PC-3 (cell line): ENCODE measurements at regions not wholly inside any gene's neighbourhood (a gene's known extent, or its start where the extent isn't known, plus 50 kb on each side); places are given as distances from the start of the nearest gene placed in this dataset.

Experiments
- ATAC-seq: fragments of 200-7000 bp; cut with Tn5 transposase; 2 replicates; pipeline ENCODE4 v1.9.1; 2020; ENCODE audit warnings: mild to moderate bottlenecking, moderate library complexity
- BruUV-seq: library from RNA; stranded (reverse); fragments of 400-500 nt; replicated peaks from 2 replicates; lab custom pipeline; 2021; lab: Mats Ljungman, UMichigan
- CTCF ChIA-PET: fragments of 300-600 bp; sonication (Branson Sonifier 250); formaldehyde crosslinking; loops from one replicate; lab custom pipeline; 2022; ENCODE audit warnings: antibody characterized with exemption; lab: Charles Lee
- POLR2A ChIA-PET: fragments of 300-600 bp; sonication (Branson Sonifier 250); formaldehyde crosslinking; loops from one replicate; lab custom pipeline; 2022; ENCODE audit warnings: antibody characterized with exemption; ENCODE audit not compliant: unreplicated experiment; lab: Charles Lee
- DNase-seq: peaks from one replicate; pipeline ENCODE4 v3.0.0-alpha.2; 2015
- H2AFZ ChIP-seq: fragments of 300-600 bp; sonication (generic); 2 replicates; pipeline ENCODE4 v1.6.0; 2016; ENCODE audit warnings: antibody characterized with exemption, low read length
- H3F3A ChIP-seq: fragments of 300-600 bp; sonication (generic); one replicate; pipeline ENCODE4 v1.6.0; 2017; ENCODE audit warnings: antibody characterized with exemption, low read length, control low read depth, mild to moderate bottlenecking; ENCODE audit not compliant: unreplicated experiment
- H3K27ac ChIP-seq: fragments of 300-600 bp; sonication (generic); 2 replicates; pipeline ENCODE4 v1.5.1; 2016; ENCODE audit warnings: mild to moderate bottlenecking, low read length
- H3K27me3 ChIP-seq: fragments of 300-600 bp; sonication (generic); 2 replicates; pipeline ENCODE4 v1.6.1; 2016; ENCODE audit warnings: low read length, mixed read lengths
- H3K36me3 ChIP-seq: fragments of 300-600 bp; sonication (generic); 2 replicates; pipeline ENCODE4 v1.6.1; 2016; ENCODE audit warnings: low read depth, mixed run types, low read length, mixed read lengths
- H3K4me1 ChIP-seq: fragments of 300-600 bp; sonication (generic); 2 replicates; pipeline ENCODE4 v1.5.1; 2016; ENCODE audit warnings: low read length; ENCODE audit not compliant: insufficient read depth
- H3K4me2 ChIP-seq: fragments of 300-600 bp; sonication (generic); 2 replicates; pipeline ENCODE4 v1.6.0; 2016; ENCODE audit warnings: low read length
- H3K4me3 ChIP-seq: fragments of 300-600 bp; sonication (generic); 2 replicates; pipeline ENCODE4 v1.5.1; 2016; ENCODE audit warnings: mild to moderate bottlenecking, low read length, mixed read lengths
- H3K79me2 ChIP-seq: fragments of 300-600 bp; sonication (generic); 2 replicates; pipeline ENCODE4 v1.6.1; 2017; ENCODE audit warnings: low read length, mixed read lengths
- H3K9ac ChIP-seq: fragments of 300-600 bp; sonication (generic); 2 replicates; pipeline ENCODE4 v1.6.0; 2016; ENCODE audit warnings: mild to moderate bottlenecking, low read length
- H3K9me2 ChIP-seq: fragments of 300-600 bp; sonication (generic); replicated peaks from 2 replicates; pipeline ENCODE4 v1.6.1; 2016; ENCODE audit warnings: mixed run types, low read length, mixed read lengths
- H3K9me3 ChIP-seq: fragments of 300-600 bp; sonication (generic); 2 replicates; pipeline ENCODE4 v1.6.1; 2016; ENCODE audit warnings: low read length, mixed read lengths
- H4K20me1 ChIP-seq: fragments of 300-600 bp; sonication (generic); 2 replicates; pipeline ENCODE4 v1.6.1; 2016; ENCODE audit warnings: low read length, mixed read lengths
- CTCF ChIP-seq: fragments of 300-600 bp; sonication (generic); conservative IDR thresholded peaks from 2 replicates; pipeline ENCODE4 v1.5.1; 2017; ENCODE audit warnings: antibody characterized with exemption, low read depth, mild to moderate bottlenecking, low read length
- EZH2 ChIP-seq: fragments of 300-600 bp; sonication (generic); IDR thresholded peaks from one replicate; pipeline ENCODE4 v1.6.1; 2017; ENCODE audit warnings: antibody characterized with exemption, mild to moderate bottlenecking, low read length; ENCODE audit not compliant: unreplicated experiment
- EZH2phosphoT487 ChIP-seq: fragments of 300-600 bp; sonication (generic); IDR thresholded peaks from 2 replicates; pipeline ENCODE4 v1.6.1; 2018; ENCODE audit warnings: mild to moderate bottlenecking, antibody characterized with exemption, low read length, borderline replicate concordance
- intact Hi-C: fragments of 100-400 bp; cut with micrococcal nuclease; formaldehyde crosslinking; loops from 2 replicates; pipeline ENCODE4 v1.9.0; 2023

GRCh38 chr2:107738266-107738665 is 88.4 kb upstream of the RGPD4 start:
- intact Hi-C loops = no loop called here
- Histone ChIP-seq H3K9me3 (no peaks in the 10 kb centered on the region), H4K20me1 (no peaks in the 10 kb centered on the region), H3K4me1 (no peaks in the 10 kb centered on the region), H3K9me2 (no peaks in the 10 kb centered on the region), H3K4me2 (no peak overlapping the region), H3K27me3 (0 out of 2 replicates have a peak, but pooled peaks cover 3% of the 10 kb centered on the region), H3K4me3 (no peak overlapping the region), H2AFZ (no peak overlapping the region), H3K27ac (no peak overlapping the region), H3F3A (no peaks in the 10 kb centered on the region), H3K79me2 (no peaks in the 10 kb centered on the region), H3K9ac (no peak overlapping the region), H3K36me3 (no peaks in the 10 kb centered on the region)
- TF ChIP-seq EZH2 = no peak
- TF ChIP-seq EZH2phosphoT487 = no peak
- ChIA-PET POLR2A (no interaction called here), CTCF (no interaction called here)
- ATAC-seq = no peak
- DNase-seq = no peak
- no TSS peak for BruUV-seq

- Histone ChIP-seq H3K27ac (no peak overlapping the region), H3K4me2 (no peak overlapping the region), H3K9me3 (no peaks in the 10 kb centered on the region), H4K20me1 (no peaks in the 10 kb centered on the region), H3K9ac (no peak overlapping the region), H2AFZ (no peak overlapping the region), H3K79me2 (no peaks in the 10 kb centered on the region), H3K4me1 (no peaks in the 10 kb centered on the region), H3K36me3 (no peaks in the 10 kb centered on the region), H3K27me3 (0 out of 2 replicates have a peak, but pooled peaks cover 3% of the 10 kb centered on the region), H3K4me3 (no peak overlapping the region), H3F3A (no peaks in the 10 kb centered on the region), H3K9me2 (no peaks in the 10 kb centered on the region)
- ChIA-PET CTCF (no interaction called here), POLR2A (no interaction called here)
- TF ChIP-seq EZH2phosphoT487 (no peak), EZH2 (no peak), CTCF (no peak)
- ATAC-seq (no peak), DNase-seq (no peak)
- intact Hi-C loops = no loop called here
- no TSS peak for BruUV-seq
These were observed 86.4 kb upstream of the RGPD4 start for GRCh38 chr2:107740300-107740699.

- no peaks in the 10 kb centered on the region for H3F3A ChIP-seq
- H4K20me1 ChIP-seq = no peaks in the 10 kb centered on the region
- H3K36me3 ChIP-seq = no peaks in the 10 kb centered on the region
- no peaks in the 10 kb centered on the region for H3K27me3 ChIP-seq
- no peak overlapping the region for H3K4me2 ChIP-seq
- intact Hi-C loops = no loop called here
- H3K9ac ChIP-seq = no peak overlapping the region
- H3K9me2 ChIP-seq = no peaks in the 10 kb centered on the region
- H3K9me3 ChIP-seq = no peaks in the 10 kb centered on the region
- no peaks in the 10 kb centered on the region for H3K79me2 ChIP-seq
- no peak overlapping the region for H2AFZ ChIP-seq
- no peak overlapping the region for H3K4me3 ChIP-seq
- ChIA-PET CTCF (no interaction called here), POLR2A (no interaction called here)
- no peak overlapping the region for H3K27ac ChIP-seq
- no TSS peak for BruUV-seq
- no peak for DNase-seq
- no peak for ATAC-seq
- H3K4me1 ChIP-seq = no peaks in the 10 kb centered on the region
- TF ChIP-seq EZH2phosphoT487 (no peak), CTCF (no peak)
These were observed 84.1 kb upstream of the RGPD4 start for GRCh38 chr2:107742460-107743027.
